Hematopoietic multipotent progenitor cell treated with erythropoietin and hydrocortisone succinate and interleukin-3 and kit ligand, for 4 days (in vitro differentiated cells): ENCODE measurements at regions not wholly inside any gene's neighbourhood (a gene's known extent, or its start where the extent isn't known, plus 50 kb on each side); places are given as distances from the start of the nearest gene placed in this dataset.
"Not testable (repeated sequence)": the region's sequence is repeated elsewhere in the genome, so short reads cannot be mapped to it uniquely, and the experiment has no call there.

Experiments
- DNase-seq: peaks from one replicate; pipeline ENCODE4 v3.0.0-alpha.2; 2015

DNA sequence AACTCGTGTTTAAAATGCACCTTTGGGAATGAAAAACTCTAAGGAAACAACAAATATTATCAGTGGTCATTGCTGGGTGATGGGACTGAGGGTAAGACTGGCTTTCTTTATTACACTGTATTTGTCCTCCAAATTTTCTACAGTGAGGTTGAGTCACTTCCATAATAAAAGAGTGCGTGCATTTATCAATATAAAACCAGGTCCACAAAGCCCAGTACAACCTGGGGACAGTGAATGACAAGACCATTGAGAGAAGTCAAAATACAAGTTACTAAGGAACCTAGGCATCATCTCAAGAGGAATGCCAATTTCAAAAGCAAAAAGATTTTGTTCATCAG lies 76.4 kb downstream of the MAGED4 start:
- DNase-seq, result no peak

DNA sequence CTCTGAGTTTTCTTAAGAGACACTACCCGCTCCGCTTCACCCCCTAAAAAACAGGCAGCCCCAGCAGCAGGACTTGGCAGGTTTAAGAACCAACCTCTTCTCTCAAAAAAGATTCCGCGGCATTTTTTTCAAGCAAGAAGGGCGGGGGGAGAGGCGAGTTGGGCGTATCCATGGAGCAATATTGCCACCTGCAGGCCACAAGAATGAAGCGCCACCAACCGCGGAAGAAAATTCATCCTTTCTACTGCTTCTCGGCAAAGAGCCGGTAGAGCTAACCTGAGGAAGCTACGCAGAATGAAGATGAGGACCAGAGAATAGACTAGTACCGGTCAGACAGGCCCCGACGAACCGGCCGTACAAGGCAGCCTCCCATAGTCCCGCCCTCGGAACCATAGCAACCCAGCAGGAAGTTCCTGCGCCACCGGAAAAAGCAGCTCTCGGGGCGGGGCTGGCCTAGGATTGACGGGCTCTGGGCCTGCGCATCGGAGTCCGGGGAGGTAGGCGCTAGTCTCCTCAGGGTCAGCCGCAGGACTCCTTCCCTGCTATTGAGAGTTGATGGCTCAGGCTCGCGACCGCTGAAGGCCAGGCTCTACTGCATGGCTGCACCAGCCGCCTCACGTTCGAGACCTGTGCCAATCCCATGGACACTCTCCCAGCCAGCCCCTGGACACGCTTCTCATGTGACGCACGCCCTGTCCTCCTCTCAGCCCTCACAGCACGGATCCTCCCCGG lies 76.9 kb downstream of the MAGED4 start:
- DNase-seq, result peak; percentile 93

DNA sequence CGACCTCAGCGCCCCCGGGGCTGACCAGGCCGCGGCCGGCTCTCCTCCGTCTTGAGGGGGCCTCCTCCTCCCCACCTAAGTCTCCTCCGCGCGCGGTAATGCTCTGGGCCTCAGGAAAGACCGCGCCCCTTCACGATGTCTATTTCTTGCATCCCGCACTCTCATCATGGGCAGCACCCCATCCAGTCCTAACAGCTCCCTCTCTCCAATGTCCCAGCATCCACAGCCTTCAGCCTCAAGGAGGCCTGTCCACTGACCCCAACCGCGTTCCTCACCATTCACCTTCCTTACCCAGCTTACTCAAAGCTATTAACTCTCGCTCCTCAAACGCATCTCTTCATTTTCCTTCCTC lies 77.5 kb downstream of the MAGED4 start:
- no peak for DNase-seq

DNA sequence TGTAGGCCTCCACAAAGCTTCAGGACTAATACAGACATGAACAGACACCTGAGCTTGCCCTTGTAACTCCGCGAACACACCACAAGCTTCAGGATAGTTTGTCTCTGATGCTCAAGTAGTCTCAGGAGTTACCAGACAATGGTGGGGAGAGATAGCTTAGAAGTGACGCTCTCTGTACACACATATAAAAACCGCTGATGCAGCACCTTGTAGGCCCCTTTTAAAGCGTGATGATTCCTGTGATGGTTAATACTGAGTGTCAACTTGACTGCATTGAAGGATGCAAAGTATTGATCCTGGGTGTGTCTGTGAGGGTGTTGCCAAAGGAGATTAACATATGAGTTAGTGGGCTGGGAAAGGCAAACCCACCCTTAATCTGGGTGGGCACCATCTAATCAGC lies 78.7 kb downstream of the MAGED4 start:
- no peak for DNase-seq

DNA sequence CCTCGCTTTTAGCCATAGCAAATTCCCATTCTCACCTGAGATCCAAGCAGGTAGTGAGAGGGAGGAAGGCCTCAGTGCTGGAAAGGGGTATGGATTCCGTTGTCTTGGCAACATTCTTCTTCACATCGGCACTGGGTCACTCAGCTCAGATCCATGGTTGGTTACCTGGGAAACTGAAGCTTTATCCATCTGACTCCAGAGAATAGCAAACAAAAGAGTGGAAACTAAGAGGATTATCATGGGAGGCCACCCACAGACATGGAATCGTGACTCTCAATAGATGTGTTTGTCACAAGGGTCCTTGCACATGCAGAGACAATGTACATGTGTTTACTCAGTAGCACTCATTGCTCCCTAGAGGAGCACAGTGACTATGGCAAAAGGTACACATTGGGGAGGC lies 81.0 kb downstream of the MAGED4 start:
- DNase-seq, result no peak

DNA sequence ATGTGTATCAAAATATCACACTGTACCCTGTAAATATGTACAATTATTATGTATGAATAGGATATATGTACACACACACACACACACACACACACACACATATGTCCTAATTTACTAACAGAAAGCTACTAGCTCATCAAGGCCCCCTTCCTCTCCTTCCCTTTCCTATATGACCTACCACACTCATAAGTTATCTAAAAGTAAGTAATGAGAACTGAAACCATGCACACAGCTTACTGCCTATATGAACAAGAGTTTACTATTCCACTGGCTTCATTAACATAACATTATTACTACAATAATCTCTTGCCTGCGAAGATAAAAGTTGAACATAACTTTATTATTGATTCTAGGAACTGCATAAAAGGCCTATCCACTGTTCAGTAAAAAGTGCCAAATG lies 83.8 kb downstream of the MAGED4 start:
- DNase-seq, result not testable (repeated sequence)

- peak; percentile 38 for DNase-seq
Observed at GRCh38 chrX:52270453-52271116, 85.9 kb downstream of the MAGED4 start.

DNA sequence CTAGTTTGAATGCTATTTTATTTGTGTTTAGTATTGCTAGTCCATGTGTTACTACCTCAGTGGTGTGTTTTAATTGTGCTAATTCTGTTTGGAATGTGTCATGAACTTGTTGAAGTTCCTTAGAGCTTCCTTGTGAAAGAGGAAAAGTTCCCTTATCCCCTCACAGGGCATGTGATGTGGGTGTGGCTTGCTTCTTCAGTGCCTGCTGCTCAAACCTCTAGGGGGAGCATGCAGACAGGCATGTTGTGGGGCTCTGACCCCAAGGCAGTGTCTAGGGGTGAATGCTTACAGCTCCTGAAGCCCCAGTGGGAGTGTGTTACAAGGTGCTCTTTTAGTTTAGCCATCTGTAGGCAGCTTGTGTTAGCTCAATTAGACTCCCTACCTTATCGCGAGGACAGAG lies 86.5 kb downstream of the MAGED4 start:
- peak; percentile 65 for DNase-seq

GRCh38 chrX:52277666-52278065 lies 91.2 kb upstream of the XAGE2 start:
- no peak for DNase-seq

DNA sequence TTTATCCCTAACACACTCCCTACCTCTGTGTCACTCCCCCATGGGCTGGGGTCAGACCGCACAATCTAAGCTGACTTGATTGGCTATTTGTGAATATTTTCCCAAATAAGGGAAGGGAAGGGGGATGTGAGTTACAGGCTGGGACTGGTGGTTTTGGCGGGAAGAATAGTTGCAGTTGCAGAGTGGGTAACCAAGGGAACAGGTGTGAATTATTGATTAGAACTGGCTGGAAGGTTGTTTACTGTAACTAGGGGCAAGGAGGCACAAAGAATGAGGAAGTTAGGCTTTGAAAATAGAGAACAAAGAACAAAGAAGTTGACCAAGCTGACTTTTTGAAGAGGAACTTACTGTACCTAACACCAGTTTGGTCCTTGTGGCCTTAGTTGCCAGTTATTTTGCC lies 88.0 kb upstream of the XAGE2 start:
- peak; percentile 44 for DNase-seq

DNA sequence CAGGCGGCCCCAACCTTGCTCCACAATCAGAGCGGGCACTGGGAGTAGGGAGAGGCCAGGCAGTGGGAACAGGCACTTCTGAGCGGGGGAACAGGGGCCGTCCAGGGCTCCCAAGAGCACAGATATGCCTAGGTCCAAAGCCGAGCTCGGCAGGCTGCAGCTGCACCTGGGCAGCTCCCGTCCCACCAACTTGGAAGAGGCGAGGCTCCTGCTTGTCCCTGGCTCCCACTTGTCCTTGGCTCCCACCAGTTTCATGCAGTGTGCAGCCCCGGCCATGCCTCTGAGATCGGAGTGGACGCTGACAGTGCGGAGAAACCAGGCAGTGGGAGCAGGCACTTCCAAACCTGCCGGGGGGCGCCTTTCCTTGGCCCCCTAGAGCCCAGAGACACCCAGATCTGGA lies 84.0 kb upstream of the XAGE2 start:
- no peak for DNase-seq

- DNase-seq, result not testable (repeated sequence)
Observed at GRCh38 chrX:52298968-52299367, 69.9 kb upstream of the XAGE2 start.

GRCh38 chrX:52308532-52308931 lies 60.3 kb upstream of the XAGE2 start:
- not testable (repeated sequence) for DNase-seq
